Liver (tissue), 8 donors: ENCODE measurements at regions not wholly inside any gene's neighbourhood (a gene's known extent, or its start where the extent isn't known, plus 50 kb on each side); places are given as distances from the start of the nearest gene placed in this dataset.

Source experiments
- DNase-seq: peaks from one replicate; pipeline ENCODE4 v3.0.0-alpha.2; 2017; ENCODE audit warnings: low spot score
- H3K27ac ChIP-seq, 2 donors: one replicate each; pipeline ENCODE4 v1.7.0; 2013; ENCODE audit warnings: inconsistent platforms in 2 of 2, low read length in 2 of 2, control low read depth in 1 of 2, low read depth in 1 of 2, mild to moderate bottlenecking in 1 of 2
- H3K27me3 ChIP-seq, 4 donors: one replicate each; pipeline versions ENCODE4 v1.6.1 to v1.7.0; 2013; ENCODE audit warnings: low read length in 3 of 4, inconsistent platforms in 1 of 4, mild to moderate bottlenecking in 1 of 4, moderate library complexity in 1 of 4; ENCODE audit not compliant: control insufficient read depth in 4 of 4, insufficient read depth in 4 of 4
- H3K36me3 ChIP-seq, 4 donors: one replicate each; pipeline versions ENCODE4 v1.6.1 to v1.7.0; 2013; ENCODE audit warnings: low read length in 3 of 4, mild to moderate bottlenecking in 3 of 4, low read depth in 1 of 4, moderate library complexity in 1 of 4; ENCODE audit not compliant: control insufficient read depth in 4 of 4, insufficient read depth in 3 of 4
- H3K4me1 ChIP-seq, 4 donors: one replicate each; pipeline versions ENCODE4 v1.6.1 to v1.7.0; 2013; ENCODE audit warnings: low read length in 3 of 4, mild to moderate bottlenecking in 3 of 4, moderate library complexity in 1 of 4; ENCODE audit not compliant: control insufficient read depth in 4 of 4, insufficient read depth in 4 of 4
- H3K4me3 ChIP-seq, 3 donors: one replicate each; pipeline versions ENCODE4 v1.6.1 to v1.7.0; 2013; ENCODE audit warnings: low read length in 3 of 3, control low read depth in 1 of 3, low read depth in 1 of 3, mild to moderate bottlenecking in 1 of 3
- H3K9ac ChIP-seq, 2 donors: one replicate each; pipeline ENCODE4 v1.7.0; 2013; ENCODE audit warnings: low read length in 2 of 2, mild to moderate bottlenecking in 2 of 2, moderate library complexity in 2 of 2, control low read depth in 1 of 2, low read depth in 1 of 2
- H3K9me3 ChIP-seq, 4 donors: one replicate each; pipeline versions ENCODE4 v1.6.1 to v1.7.0; 2013; ENCODE audit warnings: low read length in 3 of 4; ENCODE audit not compliant: control insufficient read depth in 4 of 4
- EGR1 ChIP-seq, 2 donors: IDR thresholded peaks; 2 replicates each; pipeline ENCODE4 v1.6.1; 2016 to 2018; ENCODE audit warnings: antibody characterized with exemption in 2 of 2, low read depth in 2 of 2
- FOXA1 ChIP-seq: IDR thresholded peaks from 2 replicates; pipeline ENCODE4 v1.6.1; 2016; ENCODE audit warnings: antibody characterized with exemption
- FOXA2 ChIP-seq: IDR thresholded peaks from 2 replicates; pipeline ENCODE4 v1.6.1; 2016; ENCODE audit warnings: antibody characterized with exemption
- GABPA ChIP-seq, 2 donors: IDR thresholded peaks in 1 of 2; conservative IDR thresholded peaks in 1 of 2; 2 replicates each; pipeline ENCODE4 v1.6.1; 2016; ENCODE audit warnings: antibody characterized with exemption in 2 of 2, mild to moderate bottlenecking in 1 of 2, moderate library complexity in 1 of 2
- HNF4A ChIP-seq, 2 donors: conservative IDR thresholded peaks; 2 replicates each; pipeline ENCODE4 v1.6.1; 2016; ENCODE audit warnings: antibody characterized with exemption in 2 of 2, mild to moderate bottlenecking in 2 of 2
- HNF4G ChIP-seq: IDR thresholded peaks from 2 replicates; pipeline ENCODE4 v1.6.1; 2016; ENCODE audit warnings: antibody characterized with exemption
- JUND ChIP-seq, 2 donors: IDR thresholded peaks; 2 replicates each; pipeline ENCODE4 v1.6.1; 2016; ENCODE audit warnings: antibody characterized with exemption in 2 of 2
- MAX ChIP-seq: IDR thresholded peaks from 2 replicates; pipeline ENCODE4 v1.6.1; 2016; ENCODE audit warnings: antibody characterized with exemption
- NR2F2 ChIP-seq: IDR thresholded peaks from 2 replicates; pipeline ENCODE4 v1.6.1; 2016; ENCODE audit warnings: antibody characterized with exemption
- RAD21 ChIP-seq, 2 donors: IDR thresholded peaks; 2 replicates each; pipeline ENCODE4 v1.6.1; 2016; ENCODE audit warnings: antibody characterized with exemption in 2 of 2, mild to moderate bottlenecking in 2 of 2
- REST ChIP-seq: IDR thresholded peaks from 2 replicates; pipeline ENCODE4 v1.6.1; 2016; ENCODE audit warnings: antibody characterized with exemption, mild to moderate bottlenecking
- RXRA ChIP-seq, 2 donors: IDR thresholded peaks; 2 replicates each; pipeline ENCODE4 v1.6.1; 2017 to 2018; ENCODE audit warnings: antibody characterized with exemption in 2 of 2, mild to moderate bottlenecking in 1 of 2
- SP1 ChIP-seq: IDR thresholded peaks from 2 replicates; pipeline ENCODE4 v1.6.1; 2018; ENCODE audit warnings: antibody characterized with exemption, mild to moderate bottlenecking
- TAF1 ChIP-seq: conservative IDR thresholded peaks from 2 replicates; pipeline ENCODE4 v1.6.1; 2016; ENCODE audit warnings: antibody characterized with exemption, mild to moderate bottlenecking
- YY1 ChIP-seq: IDR thresholded peaks from 2 replicates; pipeline ENCODE4 v1.6.1; 2016; ENCODE audit warnings: antibody characterized with exemption, mild to moderate bottlenecking
- ZBTB33 ChIP-seq: IDR thresholded peaks from 2 replicates; pipeline ENCODE4 v1.6.1; 2016; ENCODE audit warnings: antibody characterized with exemption
- WGBS: extraction: QIAGEN DNeasy Blood & Tissue Kit; methylation state at CpG from one replicate; pipeline ENCODE4 v1.1.7; 2013; 5-methylcytosine and 5-hydroxymethylcytosine counted together
- TF ChIP-seq, protein P1 (sequence below): IDR thresholded peaks from 2 replicates; pipeline ENCODE4 v1.6.1; 2016; ENCODE audit warnings: antibody characterized with exemption
- TF ChIP-seq, protein P2 (sequence below): fragments of 150-350 bp; IDR thresholded peaks from 2 replicates; pipeline ENCODE4 v1.5.1; 2017; ENCODE audit warnings: improper control_type of control experiment, low read depth, low read length; ENCODE audit not compliant: missing input control
- donor health status: healthy.
- donor health status: healthy.
- donor health status: healthy.
- donor health status: healthy.
- donor health status: healthy.

- Histone ChIP-seq H3K27ac (no peak overlapping the region), H3K4me1 (peaks cover 0 to 3% (median under 1%) of the 10 kb centered on the region in 4 donors), H3K4me3 (no peak overlapping the region), H3K9ac (no peak overlapping the region), H3K9me3 (no peaks in the 10 kb centered on the region), H3K27me3 (no peaks in the 10 kb centered on the region), H3K36me3 (no peaks in the 10 kb centered on the region)
- TF ChIP-seq GABPA (IDR thresholded peaks at IDR 0.05 in 1 of 2, conservative IDR thresholded peaks at IDR 0.05 in 1 of 2) (no peak), SP1 (no peak), JUND (IDR thresholded peaks at IDR 0.05) (no peak), REST (no peak), FOXA2 (no peak), RXRA (IDR thresholded peaks at IDR 0.05) (no peak), HNF4A (conservative IDR thresholded peaks at IDR 0.05) (no peak), YY1 (no peak), EGR1 (IDR thresholded peaks at IDR 0.05; ENCODE audit: low read depth in 2 of 2) (no peak), HNF4G (no peak), FOXA1 (no peak), ZBTB33 (no peak), TAF1 (no peak), RAD21 (IDR thresholded peaks at IDR 0.05) (no peak), MAX (no peak), NR2F2 (no peak)
- TF ChIP-seq, protein P1, sequence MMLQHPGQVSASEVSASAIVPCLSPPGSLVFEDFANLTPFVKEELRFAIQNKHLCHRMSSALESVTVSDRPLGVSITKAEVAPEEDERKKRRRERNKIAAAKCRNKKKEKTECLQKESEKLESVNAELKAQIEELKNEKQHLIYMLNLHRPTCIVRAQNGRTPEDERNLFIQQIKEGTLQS, result no peak
- TF ChIP-seq, protein P2, sequence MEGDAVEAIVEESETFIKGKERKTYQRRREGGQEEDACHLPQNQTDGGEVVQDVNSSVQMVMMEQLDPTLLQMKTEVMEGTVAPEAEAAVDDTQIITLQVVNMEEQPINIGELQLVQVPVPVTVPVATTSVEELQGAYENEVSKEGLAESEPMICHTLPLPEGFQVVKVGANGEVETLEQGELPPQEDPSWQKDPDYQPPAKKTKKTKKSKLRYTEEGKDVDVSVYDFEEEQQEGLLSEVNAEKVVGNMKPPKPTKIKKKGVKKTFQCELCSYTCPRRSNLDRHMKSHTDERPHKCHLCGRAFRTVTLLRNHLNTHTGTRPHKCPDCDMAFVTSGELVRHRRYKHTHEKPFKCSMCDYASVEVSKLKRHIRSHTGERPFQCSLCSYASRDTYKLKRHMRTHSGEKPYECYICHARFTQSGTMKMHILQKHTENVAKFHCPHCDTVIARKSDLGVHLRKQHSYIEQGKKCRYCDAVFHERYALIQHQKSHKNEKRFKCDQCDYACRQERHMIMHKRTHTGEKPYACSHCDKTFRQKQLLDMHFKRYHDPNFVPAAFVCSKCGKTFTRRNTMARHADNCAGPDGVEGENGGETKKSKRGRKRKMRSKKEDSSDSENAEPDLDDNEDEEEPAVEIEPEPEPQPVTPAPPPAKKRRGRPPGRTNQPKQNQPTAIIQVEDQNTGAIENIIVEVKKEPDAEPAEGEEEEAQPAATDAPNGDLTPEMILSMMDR, result no peak
- 89% methylated on average over 1 of the region's 1 CpG for WGBS
- DNase-seq, result no peak
These were observed 138.1 kb upstream of the TAB2 start for GRCh38 chr6:149179431-149179830.
